ENCODE measurements at regions not wholly inside any gene's neighbourhood (a gene's known extent, or its start where the extent isn't known, plus 50 kb on each side); places are given as distances from the start of the nearest gene placed in this dataset.
"Not testable (repeated sequence)": the region's sequence is repeated elsewhere in the genome, so short reads cannot be mapped to it uniquely, and the experiment has no call there.

- DNase-seq: no peak
Measured at GRCh38 chr3:194941360-194941955, 255.8 kb downstream of the FAM43A start.

- no peak for DNase-seq
Measured at GRCh38 chr3:194941956-194942511, 256.4 kb downstream of the FAM43A start.

- DNase-seq: no peak
Measured at GRCh38 chr3:194944526-194944925, 258.8 kb downstream of the FAM43A start.

- DNase-seq: no peak
Measured at GRCh38 chr3:194945508-194945907, 259.8 kb downstream of the FAM43A start.

- no peak for DNase-seq
Measured at GRCh38 chr3:194946091-194946490, 260.4 kb downstream of the FAM43A start.

- no peak for DNase-seq
Measured at GRCh38 chr3:194949592-194949991, 263.9 kb downstream of the FAM43A start.

GRCh38 chr3:194950906-194951628 lies 265.4 kb downstream of the FAM43A start:
- DNase-seq: no peak

GRCh38 chr3:194951629-194951920 lies 265.9 kb downstream of the FAM43A start:
- DNase-seq: not testable (repeated sequence)

GRCh38 chr3:194951931-194952582 lies 266.4 kb downstream of the FAM43A start:
- no peak for DNase-seq

- DNase-seq: no peak
Measured at GRCh38 chr3:194952841-194953241, 267.2 kb downstream of the FAM43A start.

- DNase-seq: no peak
Measured at GRCh38 chr3:194953291-194953690, 267.6 kb downstream of the FAM43A start.

GRCh38 chr3:194955546-194955945 lies 269.9 kb downstream of the FAM43A start:
- no peak for DNase-seq

GRCh38 chr3:194955979-194956696 lies 270.5 kb downstream of the FAM43A start:
- no peak for DNase-seq

- no peak for DNase-seq
Measured at GRCh38 chr3:194956697-194957396, 271.2 kb downstream of the FAM43A start.

- DNase-seq: no peak
Measured at GRCh38 chr3:194957743-194958240, 272.1 kb downstream of the FAM43A start.

- DNase-seq: no peak
Measured at GRCh38 chr3:194959217-194959616, 273.5 kb downstream of the FAM43A start.

- DNase-seq: not testable (repeated sequence)
Measured at GRCh38 chr3:194959666-194960065, 274.0 kb downstream of the FAM43A start.

- no peak for DNase-seq
Measured at GRCh38 chr3:194960446-194961032, 274.9 kb downstream of the FAM43A start.

GRCh38 chr3:194961149-194961548 lies 275.5 kb downstream of the FAM43A start:
- DNase-seq: no peak

GRCh38 chr3:194961571-194961970 lies 275.9 kb downstream of the FAM43A start:
- no peak for DNase-seq

- no peak for DNase-seq
Measured at GRCh38 chr3:194962056-194962455, 276.4 kb downstream of the FAM43A start.

All from amygdala (tissue), 56 donors.